LNCAP (cell line): ENCODE measurements at regions not wholly inside any gene's neighbourhood (a gene's known extent, or its start where the extent isn't known, plus 50 kb on each side); places are given as distances from the start of the nearest gene placed in this dataset.

Source experiments
- TF ChIP-seq, protein P1 (sequence below): fragments of 450-650 bp; IDR thresholded peaks from 2 replicates; pipeline ENCODE4 v1.5.1; 2017; ENCODE audit warnings: mild to moderate bottlenecking

DNA sequence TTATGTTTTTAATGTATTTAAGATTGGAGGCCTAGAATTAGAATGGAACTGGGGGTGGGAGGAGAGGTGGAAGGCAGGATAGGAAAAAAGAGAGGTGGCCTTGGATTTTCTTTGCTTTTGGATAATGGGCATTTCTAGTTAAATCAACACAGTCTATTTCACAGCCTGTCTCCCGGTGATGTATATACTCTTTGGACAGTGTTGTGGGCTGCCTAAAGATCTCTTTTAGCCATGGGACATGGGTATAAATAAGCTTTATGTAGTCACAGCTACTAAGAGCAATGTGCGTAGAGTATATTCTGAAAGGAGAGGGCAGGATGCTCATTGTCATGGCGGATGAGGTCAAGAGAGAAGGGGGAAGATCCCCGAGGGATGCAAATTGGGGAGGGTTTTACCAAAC lies 1084.4 kb upstream of the RBFOX1 start:
- TF ChIP-seq, protein P1, sequence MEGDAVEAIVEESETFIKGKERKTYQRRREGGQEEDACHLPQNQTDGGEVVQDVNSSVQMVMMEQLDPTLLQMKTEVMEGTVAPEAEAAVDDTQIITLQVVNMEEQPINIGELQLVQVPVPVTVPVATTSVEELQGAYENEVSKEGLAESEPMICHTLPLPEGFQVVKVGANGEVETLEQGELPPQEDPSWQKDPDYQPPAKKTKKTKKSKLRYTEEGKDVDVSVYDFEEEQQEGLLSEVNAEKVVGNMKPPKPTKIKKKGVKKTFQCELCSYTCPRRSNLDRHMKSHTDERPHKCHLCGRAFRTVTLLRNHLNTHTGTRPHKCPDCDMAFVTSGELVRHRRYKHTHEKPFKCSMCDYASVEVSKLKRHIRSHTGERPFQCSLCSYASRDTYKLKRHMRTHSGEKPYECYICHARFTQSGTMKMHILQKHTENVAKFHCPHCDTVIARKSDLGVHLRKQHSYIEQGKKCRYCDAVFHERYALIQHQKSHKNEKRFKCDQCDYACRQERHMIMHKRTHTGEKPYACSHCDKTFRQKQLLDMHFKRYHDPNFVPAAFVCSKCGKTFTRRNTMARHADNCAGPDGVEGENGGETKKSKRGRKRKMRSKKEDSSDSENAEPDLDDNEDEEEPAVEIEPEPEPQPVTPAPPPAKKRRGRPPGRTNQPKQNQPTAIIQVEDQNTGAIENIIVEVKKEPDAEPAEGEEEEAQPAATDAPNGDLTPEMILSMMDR, result no peak

DNA sequence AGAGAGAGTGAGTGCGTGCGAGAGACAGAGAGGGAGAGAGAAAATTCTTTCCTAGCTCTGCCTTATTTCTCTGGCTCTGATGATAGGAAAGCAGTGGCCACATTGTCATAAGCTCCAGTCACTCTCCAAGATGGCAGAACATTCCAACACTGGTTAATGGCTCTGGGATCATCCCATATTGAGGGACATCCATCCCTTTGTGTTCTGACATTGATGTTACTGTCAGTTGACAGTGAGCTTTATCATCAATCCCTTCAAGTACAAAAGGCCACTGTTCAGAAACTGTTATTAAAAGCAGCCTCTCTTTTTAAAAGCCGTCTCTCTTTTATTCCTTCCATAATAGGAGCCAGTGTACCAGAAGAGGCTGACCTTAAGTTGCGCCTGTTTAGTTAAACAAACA lies 1084.9 kb upstream of the RBFOX1 start:
- TF ChIP-seq, protein P1, result no peak

DNA sequence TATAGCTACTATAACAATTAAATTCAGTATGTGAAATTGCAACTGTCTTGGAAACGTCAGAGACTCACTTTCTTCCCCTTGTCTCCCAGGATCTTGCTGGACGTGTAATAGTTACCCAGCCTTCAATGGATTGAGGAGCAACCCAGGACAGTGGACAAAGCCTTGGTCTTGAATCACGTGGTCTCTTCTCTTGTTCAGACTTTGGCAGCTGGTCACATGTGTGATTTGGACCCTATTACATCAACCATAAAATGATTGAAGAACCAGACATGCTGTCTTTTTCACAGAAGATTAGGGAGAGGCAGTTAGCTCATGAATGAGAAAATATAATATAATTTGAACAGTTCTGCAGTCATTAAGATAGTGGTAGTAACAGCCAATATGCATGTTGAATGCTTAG lies 1085.5 kb upstream of the RBFOX1 start:
- TF ChIP-seq, protein P1, result no peak

DNA sequence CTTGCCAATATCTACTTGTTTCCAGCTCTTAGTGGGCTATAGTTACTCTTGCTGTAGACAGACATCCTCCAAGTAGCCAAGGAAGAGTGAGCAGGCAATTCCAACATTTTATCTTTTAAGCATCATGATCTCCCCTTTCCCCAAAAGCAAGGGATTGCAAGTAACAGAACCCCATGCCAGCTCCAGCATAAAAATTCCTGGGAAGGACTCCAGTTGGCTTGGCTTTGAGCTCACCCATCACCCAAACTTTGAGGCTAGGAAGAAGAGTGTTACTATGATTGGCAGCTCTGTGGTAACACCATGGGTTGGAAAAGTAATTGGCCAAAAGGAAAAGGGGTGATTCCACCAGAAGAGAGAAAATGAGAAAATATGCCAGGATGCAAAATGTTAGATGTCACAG lies 1086.4 kb upstream of the RBFOX1 start:
- TF ChIP-seq, protein P1, result no peak

DNA sequence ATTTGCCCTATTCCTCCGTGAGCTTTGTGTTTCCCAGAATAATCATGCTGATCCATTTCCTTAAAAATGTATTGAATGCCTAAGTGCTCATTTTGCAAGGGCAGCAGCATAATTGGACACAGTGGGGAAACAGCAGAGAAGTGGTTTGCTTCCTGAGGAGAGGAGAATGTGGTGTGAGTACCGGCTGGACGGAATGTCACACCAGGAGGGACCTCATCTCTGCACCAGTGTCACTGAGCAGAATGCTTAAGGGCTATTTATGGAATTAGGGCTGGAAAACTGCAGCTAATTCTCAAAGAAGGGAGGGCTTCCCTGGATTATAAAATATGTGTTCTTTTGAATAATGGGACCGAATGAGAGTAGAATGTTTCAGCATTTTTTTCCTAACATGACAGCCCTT lies 1100.6 kb upstream of the RBFOX1 start:
- TF ChIP-seq, protein P1, result no peak

DNA sequence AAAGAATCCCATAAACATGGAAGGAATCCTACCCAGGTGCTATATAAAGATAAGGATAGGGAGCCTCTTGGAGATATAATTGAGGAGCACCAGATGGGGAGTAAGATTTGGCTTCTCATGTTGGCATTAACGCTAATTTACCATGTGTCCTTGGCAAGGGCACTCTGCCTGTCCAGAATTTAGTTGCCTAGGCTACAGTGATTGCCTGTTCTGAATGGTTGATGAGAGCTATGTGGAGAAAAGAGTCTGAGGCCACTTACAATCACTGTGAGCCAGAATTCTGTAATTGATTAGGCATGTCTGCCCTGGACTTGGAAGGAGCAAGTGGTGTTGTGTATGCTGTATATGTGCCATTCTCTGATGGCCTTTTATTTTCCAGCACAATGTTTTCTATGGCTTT lies 1101.2 kb upstream of the RBFOX1 start:
- TF ChIP-seq, protein P1, result no peak

DNA sequence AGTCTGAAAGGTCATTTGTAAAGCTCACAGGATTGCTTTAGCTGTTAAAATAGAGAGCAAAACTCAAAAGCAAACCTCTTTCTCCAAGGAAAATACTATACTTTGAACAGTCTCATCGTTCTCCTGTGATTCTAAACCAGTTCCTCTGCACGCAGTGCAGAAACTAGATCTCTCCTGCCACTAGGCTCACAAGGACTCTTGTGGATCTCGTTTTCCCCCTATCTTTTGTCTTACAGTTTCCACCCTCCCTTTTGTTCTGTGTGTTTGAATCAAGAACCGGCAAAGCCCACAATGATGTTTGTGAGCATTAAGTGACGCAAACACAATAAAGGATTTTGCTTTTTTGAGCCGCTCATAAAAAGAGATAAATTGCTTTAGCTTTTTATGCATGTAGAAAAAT lies 1103.5 kb upstream of the RBFOX1 start:
- TF ChIP-seq, protein P1, result no peak

DNA sequence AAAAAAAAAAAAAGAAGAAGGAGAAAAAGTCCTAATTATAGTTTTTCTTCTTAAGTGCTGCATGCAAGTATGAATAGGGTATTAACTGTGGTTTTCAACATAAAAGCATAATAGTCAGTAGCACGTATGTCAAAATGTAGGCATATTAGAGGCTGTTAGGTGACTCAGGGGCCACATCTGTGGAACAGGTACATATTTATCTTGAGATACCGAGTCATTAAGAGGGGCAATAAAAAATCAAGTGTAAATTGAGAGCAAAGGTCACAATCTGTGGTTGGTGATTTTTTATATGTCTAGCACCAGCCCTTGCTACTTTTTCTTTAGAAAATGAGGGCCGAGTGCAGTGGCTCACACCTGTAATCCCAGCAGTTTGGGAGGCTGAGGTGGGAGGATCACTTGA lies 1113.8 kb upstream of the RBFOX1 start:
- TF ChIP-seq, protein P1, result no peak
